H54 (cell line): ENCODE measurements at regions not wholly inside any gene's neighbourhood (a gene's known extent, or its start where the extent isn't known, plus 50 kb on each side); places are given as distances from the start of the nearest gene placed in this dataset.
A peak's percentile ranks its signal among the peaks of the same experiment; 100 is the strongest.

Source experiments
- DNase-seq: peaks from one replicate; pipeline ENCODE4 v3.0.0; 2011; ENCODE audit warnings: low spot score, mixed read lengths; ENCODE audit not compliant: insufficient read length
- FAIRE-seq: peaks from 3 replicates; lab custom pipeline; 2011; peaks lifted over from hg19 to GRCh38; lab: Jason Lieb, UNC
- POLR2A ChIP-seq: IDR thresholded peaks from 2 replicates; pipeline ENCODE4 v1.6.1; 2011; ENCODE audit warnings: low read depth, mild to moderate bottlenecking, low read length

DNA sequence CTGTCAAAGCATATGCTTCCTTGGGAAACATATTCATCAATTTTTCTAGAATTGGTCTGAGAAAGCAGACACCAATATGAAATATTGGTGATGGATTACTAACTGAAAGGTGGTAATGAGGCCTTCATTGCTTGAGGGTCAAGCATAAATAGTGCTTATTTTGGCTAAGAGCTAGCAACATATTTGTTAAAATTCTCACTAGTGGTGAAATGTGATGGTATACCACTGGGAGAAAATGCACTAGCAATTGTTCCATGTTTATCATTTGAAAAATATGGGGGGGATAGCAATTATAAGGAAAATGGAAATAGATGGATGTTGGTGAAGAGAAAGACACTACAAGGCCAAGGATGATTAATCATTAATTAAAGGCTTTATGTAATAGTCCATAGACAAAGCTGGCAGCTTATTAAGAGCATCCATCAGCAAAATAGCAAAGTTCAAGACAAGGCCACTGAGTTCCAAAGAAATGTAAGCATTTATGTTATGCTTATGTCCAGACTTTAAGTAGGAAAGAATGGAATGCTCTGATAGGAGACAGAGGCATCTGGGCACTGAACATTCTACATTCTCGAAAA lies 253.7 kb upstream of the PRDM9 start:
- DNase-seq (no peak), FAIRE-seq (no peak)
- TF ChIP-seq POLR2A = no peak

- DNase-seq (no peak), FAIRE-seq (no peak)
- no peak for TF ChIP-seq POLR2A
These were observed 264.5 kb upstream of the PRDM9 start for GRCh38 chr5:23242891-23243290.

GRCh38 chr5:23235246-23235645 lies 272.2 kb upstream of the PRDM9 start:
- DNase-seq (no peak), FAIRE-seq (peak; percentile 23)
- no peak for TF ChIP-seq POLR2A

GRCh38 chr5:23234197-23234596 lies 273.2 kb upstream of the PRDM9 start:
- no peak for TF ChIP-seq POLR2A
- FAIRE-seq = no peak
- no peak for DNase-seq

GRCh38 chr5:23223846-23224245 lies 283.6 kb upstream of the PRDM9 start:
- DNase-seq (no peak), FAIRE-seq (peak; percentile 98)
- TF ChIP-seq POLR2A = no peak

DNA sequence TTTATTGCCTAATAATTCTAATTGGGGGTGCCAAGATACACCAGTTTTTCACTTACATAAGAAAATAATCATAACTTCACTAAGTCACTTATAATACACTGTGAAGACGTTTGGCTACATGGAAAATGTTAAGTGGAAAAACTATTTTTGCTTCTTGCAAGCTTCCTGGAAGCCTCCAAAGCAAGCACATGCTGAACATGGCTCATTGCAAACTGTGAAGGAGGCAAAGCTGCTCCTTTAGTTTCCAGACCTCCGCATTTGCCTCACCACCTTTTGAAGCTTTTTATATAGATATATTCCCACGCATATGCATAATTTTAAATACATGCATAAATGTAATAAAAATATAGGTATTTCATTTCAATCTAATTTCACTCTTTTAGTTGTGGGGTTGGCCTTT lies 285.6 kb upstream of the PRDM9 start:
- no peak for FAIRE-seq
- DNase-seq = no peak
- no peak for TF ChIP-seq POLR2A

GRCh38 chr5:23217159-23217558 lies 290.2 kb upstream of the PRDM9 start:
- DNase-seq (no peak), FAIRE-seq (peak; percentile 20)
- TF ChIP-seq POLR2A = no peak

DNA sequence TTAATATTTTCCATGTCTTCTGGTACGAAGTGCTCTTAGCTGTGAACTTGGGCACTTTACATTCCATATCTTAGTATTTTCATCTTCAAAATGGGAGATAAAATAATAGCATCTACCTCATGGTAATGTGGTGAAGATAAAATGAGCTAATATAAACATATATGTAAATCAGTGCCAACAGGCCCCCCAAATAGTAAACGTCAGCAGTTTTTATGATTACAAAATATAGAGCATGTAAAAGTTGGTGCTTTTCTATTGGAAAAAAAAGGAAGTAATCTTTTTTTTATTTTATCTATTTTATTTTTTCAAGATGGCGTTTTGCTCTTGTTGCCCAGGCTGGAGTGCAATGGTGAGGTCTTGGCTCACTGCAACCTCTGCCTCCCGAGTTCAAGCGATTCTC lies 291.1 kb upstream of the PRDM9 start:
- DNase-seq (no peak), FAIRE-seq (no peak)
- TF ChIP-seq POLR2A = no peak

- peak; percentile 99 for FAIRE-seq
- DNase-seq = peak; percentile 41
- TF ChIP-seq POLR2A = no peak
These were observed 298.4 kb upstream of the PRDM9 start for GRCh38 chr5:23208959-23209431.

DNA sequence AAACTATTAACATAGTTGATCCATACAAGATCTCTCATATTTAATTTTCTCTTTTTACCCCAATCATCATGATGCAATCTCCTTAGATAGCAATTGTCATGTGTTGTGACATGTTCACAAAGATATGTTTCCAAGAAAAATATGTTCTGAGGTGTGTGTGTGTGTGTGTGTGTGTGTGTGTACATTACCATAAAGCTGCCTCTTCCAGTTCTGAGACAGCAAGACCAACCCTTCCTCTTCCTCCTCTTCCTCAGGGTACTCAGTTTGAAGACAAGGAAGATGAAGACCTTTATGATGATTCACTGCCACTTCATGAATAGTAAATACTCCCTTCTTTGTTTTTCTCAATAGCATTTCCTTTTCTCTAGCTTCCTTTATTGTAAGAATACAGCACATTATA lies 303.3 kb upstream of the PRDM9 start:
- FAIRE-seq (no peak), DNase-seq (no peak)
- TF ChIP-seq POLR2A = no peak

GRCh38 chr5:23169660-23170416 lies 316.7 kb upstream of the CDH12 start:
- FAIRE-seq (no peak), DNase-seq (no peak)
- TF ChIP-seq POLR2A = no peak

- DNase-seq (no peak), FAIRE-seq (no peak)
These were observed 311.8 kb upstream of the CDH12 start for GRCh38 chr5:23164971-23165370.

DNA sequence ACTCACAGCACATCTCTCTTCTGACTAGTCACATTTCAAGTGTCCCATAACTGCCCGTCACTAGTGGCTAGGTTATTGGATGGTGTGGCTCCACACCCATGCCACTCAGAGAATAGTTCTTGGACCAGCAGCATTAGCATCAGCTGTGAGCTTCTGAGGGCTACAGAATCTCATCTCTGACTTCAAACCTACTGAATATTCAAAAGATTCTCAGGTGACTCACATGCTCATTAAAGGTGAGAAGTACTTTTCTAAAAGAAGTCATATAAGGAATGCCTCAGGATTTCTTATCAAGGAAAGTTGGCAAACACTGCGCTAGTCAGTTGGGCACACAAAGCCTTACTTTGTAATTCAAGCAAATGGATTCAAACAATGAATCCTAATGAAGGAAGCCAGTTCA lies 305.0 kb upstream of the CDH12 start:
- FAIRE-seq (no peak), DNase-seq (no peak)
- no peak for TF ChIP-seq POLR2A

More at GRCh38 chr5:23164971-23165370, 311.8 kb upstream of the CDH12 start:
- TF ChIP-seq POLR2A = no peak

DNA sequence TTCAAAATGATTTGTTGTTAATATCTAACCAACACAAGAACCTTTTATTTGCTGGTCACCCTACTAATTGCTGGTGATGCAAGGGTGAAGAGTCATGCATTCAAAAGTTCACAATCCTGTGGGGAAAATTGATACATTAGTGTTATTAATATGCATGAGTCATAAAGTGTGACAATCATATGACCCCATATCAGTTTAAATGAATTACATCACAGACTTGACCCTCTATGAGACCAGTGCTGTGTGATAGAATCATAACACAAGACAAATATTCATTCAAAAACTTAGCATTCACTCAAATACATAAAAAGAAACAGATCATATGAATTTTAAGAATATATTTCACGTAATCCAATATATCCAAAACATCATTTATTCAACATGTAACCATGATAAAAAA lies 304.6 kb upstream of the CDH12 start:
- TF ChIP-seq POLR2A = no peak
- DNase-seq (no peak), FAIRE-seq (no peak)

GRCh38 chr5:23157169-23157568 lies 304.0 kb upstream of the CDH12 start:
- FAIRE-seq (no peak), DNase-seq (no peak)
- no peak for TF ChIP-seq POLR2A
